GM06990 (cell line): ENCODE measurements at regions not wholly inside any gene's neighbourhood (a gene's known extent, or its start where the extent isn't known, plus 50 kb on each side); places are given as distances from the start of the nearest gene placed in this dataset.

Experiments used
- DNase-seq: peaks from one replicate; pipeline ENCODE4 v3.0.0-alpha.2; 2011; ENCODE audit not compliant: insufficient read length; ENCODE audit errors: extremely low read depth
- H3K27me3 ChIP-seq: replicated peaks from 2 replicates; pipeline ENCODE4 v1.6.0; 2011; ENCODE audit warnings: low read length; ENCODE audit not compliant: control insufficient read depth, insufficient read depth
- H3K36me3 ChIP-seq: 2 replicates; pipeline ENCODE4 v1.5.1; 2011; ENCODE audit warnings: low read length; ENCODE audit not compliant: control insufficient read depth, insufficient read depth
- H3K4me3 ChIP-seq: replicated peaks from 2 replicates; pipeline ENCODE4 v1.5.1; 2011; ENCODE audit warnings: low read depth, mild to moderate bottlenecking, control low read depth, low read length
- TF ChIP-seq, protein P1 (sequence below): IDR thresholded peaks from 2 replicates; pipeline ENCODE4 v1.5.1; 2011; ENCODE audit warnings: low read length, control low read depth, mild to moderate bottlenecking, inconsistent platforms; ENCODE audit not compliant: insufficient read depth, poor library complexity, severe bottlenecking

DNA sequence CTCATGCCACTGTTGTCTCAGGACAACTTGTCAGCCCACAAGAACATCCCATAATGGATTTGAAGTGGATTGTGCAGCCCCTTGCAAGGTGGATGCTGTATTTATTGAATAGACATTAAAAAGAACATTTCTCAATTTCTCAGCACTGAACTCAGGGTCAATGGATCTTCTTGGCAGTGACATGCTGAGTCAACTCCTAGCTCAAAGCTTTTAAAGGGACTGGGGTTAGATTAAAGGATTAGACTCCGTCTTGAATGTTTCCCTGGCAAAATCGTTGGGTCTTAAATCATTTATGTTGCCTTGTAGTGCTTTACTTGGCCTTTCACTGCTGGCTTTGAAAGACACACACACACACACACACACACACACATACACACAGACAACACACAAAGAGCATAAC, 221.6 kb upstream of the PBX1 start:
- TF ChIP-seq, protein P1, sequence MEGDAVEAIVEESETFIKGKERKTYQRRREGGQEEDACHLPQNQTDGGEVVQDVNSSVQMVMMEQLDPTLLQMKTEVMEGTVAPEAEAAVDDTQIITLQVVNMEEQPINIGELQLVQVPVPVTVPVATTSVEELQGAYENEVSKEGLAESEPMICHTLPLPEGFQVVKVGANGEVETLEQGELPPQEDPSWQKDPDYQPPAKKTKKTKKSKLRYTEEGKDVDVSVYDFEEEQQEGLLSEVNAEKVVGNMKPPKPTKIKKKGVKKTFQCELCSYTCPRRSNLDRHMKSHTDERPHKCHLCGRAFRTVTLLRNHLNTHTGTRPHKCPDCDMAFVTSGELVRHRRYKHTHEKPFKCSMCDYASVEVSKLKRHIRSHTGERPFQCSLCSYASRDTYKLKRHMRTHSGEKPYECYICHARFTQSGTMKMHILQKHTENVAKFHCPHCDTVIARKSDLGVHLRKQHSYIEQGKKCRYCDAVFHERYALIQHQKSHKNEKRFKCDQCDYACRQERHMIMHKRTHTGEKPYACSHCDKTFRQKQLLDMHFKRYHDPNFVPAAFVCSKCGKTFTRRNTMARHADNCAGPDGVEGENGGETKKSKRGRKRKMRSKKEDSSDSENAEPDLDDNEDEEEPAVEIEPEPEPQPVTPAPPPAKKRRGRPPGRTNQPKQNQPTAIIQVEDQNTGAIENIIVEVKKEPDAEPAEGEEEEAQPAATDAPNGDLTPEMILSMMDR, result no peak
- no peak overlapping the region for H3K4me3 ChIP-seq

DNA sequence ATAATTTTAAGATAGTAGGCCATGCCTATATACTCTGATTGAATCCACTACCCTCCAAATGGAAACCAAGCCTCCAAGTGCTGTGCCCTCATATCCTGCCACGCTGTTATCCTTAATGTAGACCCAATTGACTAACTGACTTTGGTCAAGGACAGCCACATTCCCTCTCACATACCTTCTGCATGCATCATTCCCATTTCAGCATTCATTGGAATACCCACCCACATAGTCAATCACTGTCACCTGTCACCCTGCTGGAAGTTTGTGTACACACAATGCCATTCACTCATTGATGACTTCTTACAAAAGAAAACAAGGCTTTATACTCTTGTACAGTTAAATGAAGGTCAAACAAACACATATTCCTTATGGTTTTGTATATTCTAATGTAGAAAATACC, 221.1 kb upstream of the PBX1 start:
- DNase-seq, result no peak
- Histone ChIP-seq H3K4me3 (no peak overlapping the region), H3K36me3 (no peaks in the 10 kb centered on the region), H3K27me3 (no peaks in the 10 kb centered on the region)
- TF ChIP-seq, protein P1, result no peak

More for the DNA sequence above, 221.6 kb upstream of the PBX1 start:
- H3K27me3 ChIP-seq, result no peaks in the 10 kb centered on the region
- DNase-seq, result no peak
- no peaks in the 10 kb centered on the region for H3K36me3 ChIP-seq

DNA sequence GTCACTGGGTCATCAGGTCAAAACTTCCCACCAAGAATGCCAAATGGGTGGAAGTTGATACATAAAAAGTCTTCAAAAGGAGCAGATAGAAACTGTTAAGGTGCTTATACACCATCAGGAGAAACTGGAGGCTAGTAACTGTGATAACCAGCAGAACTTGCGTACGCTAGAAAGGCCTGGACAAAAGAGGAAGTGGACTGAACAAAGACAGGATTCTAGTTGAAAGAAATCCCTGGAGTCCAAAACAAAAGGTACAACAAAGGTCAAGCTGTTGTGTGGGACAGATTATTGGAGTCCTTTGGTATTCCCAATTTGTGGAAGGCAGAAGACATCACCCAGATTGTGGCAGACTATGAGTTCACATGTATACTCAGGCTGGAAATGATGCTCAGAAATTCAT, 215.8 kb upstream of the PBX1 start:
- Histone ChIP-seq H3K36me3 (no peaks in the 10 kb centered on the region), H3K4me3 (no peak overlapping the region), H3K27me3 (no peaks in the 10 kb centered on the region)
- TF ChIP-seq, protein P1, result no peak
- no peak for DNase-seq

DNA sequence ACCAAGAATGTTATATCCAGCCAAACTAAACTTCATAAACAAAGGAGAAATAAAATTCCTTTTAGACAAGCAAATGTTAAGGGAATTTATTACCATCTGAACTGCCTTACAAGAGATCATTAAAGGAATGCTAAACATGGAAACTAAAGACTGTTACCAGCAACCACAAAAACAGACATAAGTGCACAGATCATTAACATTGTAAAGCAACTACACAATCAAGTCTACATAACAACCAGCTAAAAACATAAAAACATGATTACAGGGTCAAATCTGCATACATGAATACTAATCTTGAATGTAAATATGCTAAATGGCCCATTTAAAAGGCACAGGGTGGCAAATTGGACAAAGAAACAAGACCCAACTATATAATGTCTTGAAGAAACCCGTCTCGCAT, 211.0 kb upstream of the PBX1 start:
- TF ChIP-seq, protein P1, result no peak

DNA sequence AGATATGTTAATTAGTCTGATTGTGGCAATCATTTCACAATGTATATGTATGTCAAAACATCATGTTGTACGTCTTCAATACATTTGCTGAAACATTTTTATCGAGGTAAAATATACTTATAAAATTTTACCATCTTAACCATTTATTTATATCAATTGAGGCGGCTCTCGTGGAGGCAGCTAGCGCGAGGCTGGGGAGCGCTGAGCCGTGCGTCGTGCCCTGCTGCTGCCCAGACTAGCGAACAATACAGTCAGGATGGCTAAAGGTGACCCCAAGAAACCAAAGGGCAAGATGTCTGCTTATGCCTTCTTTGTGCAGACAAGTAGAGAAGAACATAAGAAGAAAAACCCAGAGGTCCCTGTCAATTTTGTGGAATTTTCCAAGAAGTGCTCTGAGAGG, 202.5 kb upstream of the PBX1 start:
- no peak for DNase-seq
- TF ChIP-seq, protein P1, result no peak
- Histone ChIP-seq H3K27me3 (no peaks in the 10 kb centered on the region), H3K36me3 (no peaks in the 10 kb centered on the region), H3K4me3 (no peak overlapping the region)

More for the DNA sequence above, 211.0 kb upstream of the PBX1 start:
- Histone ChIP-seq H3K4me3 (no peak overlapping the region), H3K27me3 (no peaks in the 10 kb centered on the region), H3K36me3 (no peaks in the 10 kb centered on the region)
- no peak for DNase-seq

DNA sequence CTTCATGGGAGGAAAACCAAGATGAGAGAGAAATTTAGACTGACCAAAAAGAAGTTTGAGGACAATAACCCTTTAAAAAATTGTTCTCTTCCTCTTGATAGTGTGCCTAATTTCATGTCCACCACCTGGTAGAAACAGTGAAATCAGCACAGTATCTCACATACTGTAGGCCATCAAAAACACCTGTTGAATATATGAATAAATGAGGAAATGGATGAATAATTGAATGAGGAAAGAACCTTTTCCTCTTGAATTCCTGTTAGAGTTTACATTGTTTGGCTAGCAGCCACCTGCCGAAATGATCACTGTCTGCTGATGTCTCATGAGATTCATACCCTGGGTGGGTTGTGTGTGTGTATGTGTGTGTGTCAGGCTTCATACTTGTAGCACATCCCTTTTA, 198.7 kb upstream of the PBX1 start:
- no peaks in the 10 kb centered on the region for H3K27me3 ChIP-seq
- DNase-seq, result no peak
- H3K4me3 ChIP-seq, result no peak overlapping the region
- H3K36me3 ChIP-seq, result no peaks in the 10 kb centered on the region
- TF ChIP-seq, protein P1, result no peak
